ENCODE measurements at regions not wholly inside any gene's neighbourhood (a gene's known extent, or its start where the extent isn't known, plus 50 kb on each side); places are given as distances from the start of the nearest gene placed in this dataset.

DNA sequence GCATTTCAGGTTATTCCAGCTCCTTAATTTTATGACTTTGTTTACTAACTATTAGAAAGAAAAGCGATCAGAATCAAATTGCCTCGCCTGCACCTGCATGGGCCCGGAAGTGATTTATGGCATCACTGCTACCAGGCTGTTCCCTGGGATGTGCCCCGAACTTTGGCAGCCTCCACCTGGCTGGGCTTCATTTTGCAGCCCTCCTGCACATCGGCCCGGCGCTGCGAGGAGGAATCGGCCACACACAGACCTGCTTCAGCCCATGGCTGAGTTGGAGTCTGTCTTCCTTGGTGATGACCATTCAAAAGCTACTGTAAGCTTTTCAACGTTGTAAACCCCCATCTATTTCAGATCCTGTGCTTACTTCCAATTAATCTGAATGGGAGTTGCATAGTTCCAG, 638.0 kb downstream of the RNF144A start:
- no peaks in the 10 kb centered on the region for H3K4me1 ChIP-seq (ENCODE audit: control insufficient read depth in 1 of 2, insufficient read depth in 2 of 2, low read length in 2 of 2)
- intact Hi-C loops (cut with micrococcal nuclease) = no loop called here
- no peak overlapping the region for H3K27ac ChIP-seq (ENCODE audit: low read depth, low read length)
- no peaks in the 10 kb centered on the region for H3K27me3 ChIP-seq (ENCODE audit: insufficient read depth, low read length)
- no peak overlapping the region for H3K9ac ChIP-seq (ENCODE audit: low read length)
- H3K36me3 ChIP-seq (ENCODE audit: control insufficient read depth in 1 of 2, insufficient read depth in 2 of 2, low read length in 2 of 2) = no peaks in the 10 kb centered on the region
- POLR2A ChIA-PET = no interaction called here
- no peak overlapping the region for H2AFZ ChIP-seq (ENCODE audit: low read depth, low read length, poor library complexity, severe bottlenecking)
- H3K4me3 ChIP-seq (replicated peaks in 1 of 2; ENCODE audit: low read depth in 1 of 2, low read length in 2 of 2) = no peak overlapping the region
- H3K9me2 ChIP-seq (ENCODE audit: insufficient read depth) = no peaks in the 10 kb centered on the region
- no peaks in the 10 kb centered on the region for H4K20me1 ChIP-seq (ENCODE audit: insufficient read depth)
- DNase-seq (ENCODE audit: low read depth, low spot score) (no peak), ATAC-seq (no peak)
- CTCF ChIA-PET = no interaction called here
- no peaks in the 10 kb centered on the region for H3K9me3 ChIP-seq (ENCODE audit: control insufficient read depth in 1 of 2, insufficient read depth in 1 of 2, low read depth in 1 of 2, low read length in 2 of 2)
- TF ChIP-seq SP1 (IDR thresholded peaks at IDR 0.05; ENCODE audit: low read depth) (no peak), ELF1 (IDR thresholded peaks at IDR 0.05; ENCODE audit: borderline replicate concordance, low read depth) (no peak), SRF (IDR thresholded peaks at IDR 0.05; ENCODE audit: low read depth) (no peak), POLR2AphosphoS5 (IDR thresholded peaks at IDR 0.05; ENCODE audit: low read depth, low read length) (no peak), POLR2A (IDR thresholded peaks at IDR 0.05; ENCODE audit: borderline replicate concordance, extremely low read depth, insufficient read depth, insufficient read length) (no peak)
- RAD21 ChIA-PET (ENCODE audit: low non-redundant PET in 1 of 2, low total read pairs in 2 of 2, uncharacterized antibody in 2 of 2, unreplicated experiment in 2 of 2) = no interaction called here
- no TSS peak for BruUV-seq (replicated peaks)
- no peaks in the 10 kb centered on the region for H3K79me2 ChIP-seq (ENCODE audit: insufficient read depth, low read length)
- no peak overlapping the region for H3K4me2 ChIP-seq (ENCODE audit: low read length)

DNA sequence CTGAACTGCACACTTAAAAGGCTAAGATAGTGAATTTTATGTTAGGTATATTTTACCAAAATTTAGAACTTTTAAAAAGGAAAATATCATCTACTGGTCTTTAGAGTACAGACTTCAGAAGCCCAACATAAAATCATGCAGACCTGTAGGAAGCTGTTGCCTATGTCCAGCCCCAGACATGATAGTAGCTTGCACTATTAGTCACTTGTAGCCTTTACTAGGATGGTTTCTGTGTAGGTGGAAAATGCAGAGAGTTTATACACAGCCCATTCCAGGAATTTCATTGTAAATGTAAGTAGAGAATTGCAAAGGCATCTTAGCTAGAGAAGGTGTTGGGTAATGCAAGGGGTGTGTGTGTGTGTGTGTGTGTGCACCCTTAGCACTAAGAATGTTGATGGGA, 640.2 kb downstream of the RNF144A start:
- Histone ChIP-seq H4K20me1 (ENCODE audit: insufficient read depth) (no peaks in the 10 kb centered on the region), H2AFZ (ENCODE audit: low read depth, low read length, poor library complexity, severe bottlenecking) (no peak overlapping the region), H3K9me3 (ENCODE audit: control insufficient read depth in 1 of 2, insufficient read depth in 1 of 2, low read depth in 1 of 2, low read length in 2 of 2) (no peaks in the 10 kb centered on the region), H3K9ac (ENCODE audit: low read length) (no peak overlapping the region), H3K27me3 (ENCODE audit: insufficient read depth, low read length) (no peaks in the 10 kb centered on the region), H3K79me2 (ENCODE audit: insufficient read depth, low read length) (no peaks in the 10 kb centered on the region), H3K9me2 (ENCODE audit: insufficient read depth) (no peaks in the 10 kb centered on the region), H3K36me3 (ENCODE audit: control insufficient read depth in 1 of 2, insufficient read depth in 2 of 2, low read length in 2 of 2) (no peaks in the 10 kb centered on the region), H3K4me1 (ENCODE audit: control insufficient read depth in 1 of 2, insufficient read depth in 2 of 2, low read length in 2 of 2) (no peaks in the 10 kb centered on the region), H3K4me3 (replicated peaks in 1 of 2; ENCODE audit: low read depth in 1 of 2, low read length in 2 of 2) (no peak overlapping the region), H3K4me2 (ENCODE audit: low read length) (no peak overlapping the region), H3K27ac (ENCODE audit: low read depth, low read length) (no peak overlapping the region)
- no peak for ATAC-seq
- TF ChIP-seq, protein P1, sequence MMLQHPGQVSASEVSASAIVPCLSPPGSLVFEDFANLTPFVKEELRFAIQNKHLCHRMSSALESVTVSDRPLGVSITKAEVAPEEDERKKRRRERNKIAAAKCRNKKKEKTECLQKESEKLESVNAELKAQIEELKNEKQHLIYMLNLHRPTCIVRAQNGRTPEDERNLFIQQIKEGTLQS (IDR thresholded peaks at IDR 0.05) = no peak
- no peak for TF ChIP-seq CEBPB (IDR thresholded peaks at IDR 0.05; ENCODE audit: low read depth)
- TF ChIP-seq, protein P2, sequence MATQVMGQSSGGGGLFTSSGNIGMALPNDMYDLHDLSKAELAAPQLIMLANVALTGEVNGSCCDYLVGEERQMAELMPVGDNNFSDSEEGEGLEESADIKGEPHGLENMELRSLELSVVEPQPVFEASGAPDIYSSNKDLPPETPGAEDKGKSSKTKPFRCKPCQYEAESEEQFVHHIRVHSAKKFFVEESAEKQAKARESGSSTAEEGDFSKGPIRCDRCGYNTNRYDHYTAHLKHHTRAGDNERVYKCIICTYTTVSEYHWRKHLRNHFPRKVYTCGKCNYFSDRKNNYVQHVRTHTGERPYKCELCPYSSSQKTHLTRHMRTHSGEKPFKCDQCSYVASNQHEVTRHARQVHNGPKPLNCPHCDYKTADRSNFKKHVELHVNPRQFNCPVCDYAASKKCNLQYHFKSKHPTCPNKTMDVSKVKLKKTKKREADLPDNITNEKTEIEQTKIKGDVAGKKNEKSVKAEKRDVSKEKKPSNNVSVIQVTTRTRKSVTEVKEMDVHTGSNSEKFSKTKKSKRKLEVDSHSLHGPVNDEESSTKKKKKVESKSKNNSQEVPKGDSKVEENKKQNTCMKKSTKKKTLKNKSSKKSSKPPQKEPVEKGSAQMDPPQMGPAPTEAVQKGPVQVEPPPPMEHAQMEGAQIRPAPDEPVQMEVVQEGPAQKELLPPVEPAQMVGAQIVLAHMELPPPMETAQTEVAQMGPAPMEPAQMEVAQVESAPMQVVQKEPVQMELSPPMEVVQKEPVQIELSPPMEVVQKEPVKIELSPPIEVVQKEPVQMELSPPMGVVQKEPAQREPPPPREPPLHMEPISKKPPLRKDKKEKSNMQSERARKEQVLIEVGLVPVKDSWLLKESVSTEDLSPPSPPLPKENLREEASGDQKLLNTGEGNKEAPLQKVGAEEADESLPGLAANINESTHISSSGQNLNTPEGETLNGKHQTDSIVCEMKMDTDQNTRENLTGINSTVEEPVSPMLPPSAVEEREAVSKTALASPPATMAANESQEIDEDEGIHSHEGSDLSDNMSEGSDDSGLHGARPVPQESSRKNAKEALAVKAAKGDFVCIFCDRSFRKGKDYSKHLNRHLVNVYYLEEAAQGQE (IDR thresholded peaks at IDR 0.05; ENCODE audit: low read depth) = no peak
- no peak for TF ChIP-seq ELF1 (IDR thresholded peaks at IDR 0.05; ENCODE audit: borderline replicate concordance, low read depth)
- no peak for TF ChIP-seq EZH2 (IDR thresholded peaks at IDR 0.05)
- CTCF ChIA-PET = no interaction called here
- RAD21 ChIA-PET (ENCODE audit: low non-redundant PET in 1 of 2, low total read pairs in 2 of 2, uncharacterized antibody in 2 of 2, unreplicated experiment in 2 of 2) = no interaction called here
- intact Hi-C loops (cut with micrococcal nuclease) = no loop called here
- no peak for DNase-seq (ENCODE audit: low read depth, low spot score)
- POLR2A ChIA-PET = no interaction called here
- BruUV-seq (replicated peaks) = no TSS peak
